EL (cell line): ENCODE measurements at regions not wholly inside any gene's neighbourhood (a gene's known extent, or its start where the extent isn't known, plus 50 kb on each side); places are given as distances from the start of the nearest gene placed in this dataset.
"Not testable (repeated sequence)": the region's sequence is repeated elsewhere in the genome, so short reads cannot be mapped to it uniquely, and the experiment has no call there.

Source experiments
- DNase-seq: peaks from one replicate; pipeline ENCODE4 v3.0.0-alpha.2; 2016

DNA sequence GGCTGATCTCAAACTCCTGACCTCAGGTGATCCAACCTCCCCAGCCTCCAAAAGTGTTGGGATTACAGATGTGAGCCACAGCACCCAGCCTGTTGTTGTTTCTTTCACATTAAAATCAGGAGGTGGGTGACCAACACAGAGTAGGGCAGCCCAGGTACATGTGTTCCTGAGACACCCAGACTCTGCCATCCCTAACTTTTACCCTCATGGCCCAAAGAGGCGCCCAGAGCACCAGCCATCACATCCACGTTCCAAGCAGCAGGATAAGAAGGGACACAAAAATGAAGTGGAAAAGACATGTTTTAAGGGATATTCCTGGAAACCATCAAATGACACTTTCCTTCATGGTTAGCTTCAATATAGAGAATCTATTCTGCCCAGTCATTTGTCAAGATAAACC lies 159.6 kb upstream of the KLF6 start:
- no peak for DNase-seq

DNA sequence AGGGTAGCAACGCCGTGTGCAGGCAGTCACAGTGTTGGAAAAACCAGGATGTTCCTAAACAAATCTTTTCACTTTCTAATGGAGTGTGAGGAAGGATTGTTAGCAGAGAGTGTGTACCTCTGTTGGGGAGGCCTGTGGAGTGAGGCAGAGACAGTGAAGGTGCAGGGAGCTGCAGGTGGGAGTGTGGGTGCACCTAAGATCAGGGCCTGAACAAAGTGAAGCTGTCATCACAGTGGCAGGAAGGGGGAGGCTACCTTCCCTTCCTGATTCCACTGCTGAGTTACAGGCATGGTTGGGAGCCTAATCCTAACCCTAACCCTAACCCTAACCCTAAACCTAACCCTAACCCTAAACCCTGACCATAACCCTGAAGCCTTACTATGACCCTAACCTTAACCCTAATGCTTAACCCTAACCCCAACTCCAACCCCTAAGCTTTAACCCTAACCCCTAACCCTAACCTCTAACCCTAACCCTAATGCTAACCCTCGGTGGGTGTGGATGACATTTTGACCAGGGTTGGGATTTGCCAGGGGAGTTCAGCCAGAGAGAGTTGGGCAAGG lies 158.8 kb upstream of the KLF6 start:
- DNase-seq = no peak

DNA sequence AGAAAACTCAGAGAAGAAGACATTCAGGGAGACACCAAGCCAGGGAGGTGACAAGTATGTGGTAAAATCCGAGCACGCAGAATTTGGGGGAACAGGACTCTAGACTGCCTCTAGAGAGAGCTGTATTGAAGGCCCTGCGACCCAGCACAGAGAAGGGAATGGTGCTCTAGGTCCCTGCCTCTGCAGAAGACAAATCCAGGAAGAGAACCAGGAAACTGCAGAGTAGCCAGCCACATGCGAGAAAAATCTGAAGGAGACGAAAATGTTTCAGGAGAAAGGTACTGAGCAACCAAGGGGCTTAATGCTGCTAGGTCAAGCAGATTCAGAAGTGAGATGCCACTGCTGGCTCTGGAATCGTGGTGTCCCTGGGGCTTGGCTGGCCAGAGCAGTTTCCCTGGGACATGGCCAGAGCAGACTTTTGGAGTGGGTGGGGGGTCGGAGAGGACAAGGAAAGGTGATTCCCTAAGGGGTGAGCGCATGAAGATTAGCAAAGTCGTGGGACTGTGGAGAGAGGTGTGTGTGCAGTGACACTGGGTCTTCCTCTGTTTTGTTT lies 158.0 kb upstream of the KLF6 start:
- no peak for DNase-seq

GRCh38 chr10:3941676-3942075 lies 156.7 kb upstream of the KLF6 start:
- no peak for DNase-seq

- no peak for DNase-seq
Observed at GRCh38 chr10:3936422-3937040, 151.5 kb upstream of the KLF6 start.

GRCh38 chr10:3935933-3936359 lies 150.9 kb upstream of the KLF6 start:
- DNase-seq = no peak

DNA sequence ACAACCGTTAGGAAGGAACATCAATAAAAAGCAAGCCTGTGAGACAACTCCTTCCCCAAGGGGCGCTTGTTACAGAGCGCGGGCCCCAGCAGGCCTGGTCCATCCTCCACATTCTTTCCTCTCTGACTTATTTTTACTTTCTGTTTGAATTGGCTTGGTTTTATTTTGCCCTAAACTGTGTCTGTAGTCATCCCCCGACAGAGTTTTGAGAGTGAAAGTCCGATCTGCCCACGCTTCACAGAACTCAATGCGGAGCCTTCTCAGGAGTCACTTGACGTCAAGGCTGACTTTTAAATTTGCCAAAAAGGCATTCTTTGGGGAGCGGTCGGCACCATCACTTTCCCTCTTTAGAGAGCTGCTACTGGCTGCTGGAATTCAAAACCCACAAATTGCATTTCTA lies 150.1 kb upstream of the KLF6 start:
- peak; percentile 77 for DNase-seq

- no peak for DNase-seq
Observed at GRCh38 chr10:3933733-3934132, 148.7 kb upstream of the KLF6 start.

GRCh38 chr10:3932597-3933375 lies 147.8 kb upstream of the KLF6 start:
- DNase-seq = no peak

GRCh38 chr10:3931901-3932300 lies 146.9 kb upstream of the KLF6 start:
- no peak for DNase-seq

GRCh38 chr10:3931224-3931623 lies 146.2 kb upstream of the KLF6 start:
- DNase-seq = no peak

GRCh38 chr10:3928569-3928968 lies 143.6 kb upstream of the KLF6 start:
- no peak for DNase-seq

- DNase-seq = no peak
Observed at GRCh38 chr10:3928078-3928477, 143.1 kb upstream of the KLF6 start.

- DNase-seq = no peak
Observed at GRCh38 chr10:3926675-3927525, 141.9 kb upstream of the KLF6 start.

DNA sequence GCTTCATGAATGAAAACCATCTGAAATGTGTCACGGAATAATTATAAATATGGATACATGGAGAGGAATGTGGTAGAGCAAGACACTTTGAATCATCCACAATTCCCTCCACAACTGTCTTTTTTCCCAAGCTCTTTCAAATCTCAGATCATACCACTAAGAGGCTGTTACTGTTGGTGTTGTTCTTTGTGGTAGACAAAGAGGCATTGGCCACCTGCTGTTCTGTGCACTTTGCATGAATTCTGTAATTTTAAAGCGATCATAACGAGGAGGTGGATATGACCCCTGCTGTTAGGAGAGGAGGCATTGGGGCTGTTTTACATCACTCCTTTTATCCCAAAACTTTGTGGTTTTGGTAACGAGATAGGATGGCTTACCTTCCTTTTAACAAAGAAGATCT lies 141.2 kb upstream of the KLF6 start:
- DNase-seq = no peak

DNA sequence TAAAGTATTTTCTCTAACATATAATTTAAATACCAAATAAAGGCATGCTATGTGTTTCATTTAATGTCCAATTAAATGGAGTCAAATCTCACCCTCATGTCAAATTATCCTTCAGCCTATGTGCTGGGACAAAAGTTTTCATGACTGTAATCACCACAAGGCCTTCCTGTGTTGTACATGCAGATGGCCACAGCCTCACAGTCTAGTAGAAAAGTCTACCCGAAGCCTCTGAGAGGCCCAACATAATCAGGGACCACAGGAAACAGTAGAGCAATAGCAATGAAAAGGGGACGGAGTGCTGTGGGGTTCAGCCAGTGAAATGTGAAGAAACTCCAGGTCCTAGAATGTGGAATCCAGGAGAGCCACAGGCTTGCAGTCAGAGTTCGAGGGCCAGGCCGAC lies 140.2 kb upstream of the KLF6 start:
- DNase-seq = no peak

DNA sequence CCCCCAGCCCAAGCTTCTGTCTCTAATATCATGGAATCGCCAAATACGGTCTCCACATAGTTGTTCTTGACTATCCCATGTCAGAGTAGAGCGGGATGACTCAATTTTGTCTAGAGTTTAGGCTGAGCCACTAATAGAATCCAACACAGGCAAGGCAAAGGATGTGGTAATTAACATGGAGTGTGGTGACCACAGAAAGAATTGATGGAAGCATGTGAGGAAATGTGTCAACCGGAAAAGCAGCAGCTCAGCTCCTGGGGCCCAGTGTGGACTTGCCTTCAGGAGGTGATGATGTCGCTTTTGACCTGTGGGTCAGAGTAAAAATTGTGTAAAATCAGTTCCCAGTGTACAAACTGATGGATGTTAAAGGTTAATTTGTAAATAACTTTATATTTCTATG lies 139.3 kb upstream of the KLF6 start:
- peak; percentile 94 for DNase-seq

GRCh38 chr10:3923033-3923432 lies 138.0 kb upstream of the KLF6 start:
- no peak for DNase-seq

DNA sequence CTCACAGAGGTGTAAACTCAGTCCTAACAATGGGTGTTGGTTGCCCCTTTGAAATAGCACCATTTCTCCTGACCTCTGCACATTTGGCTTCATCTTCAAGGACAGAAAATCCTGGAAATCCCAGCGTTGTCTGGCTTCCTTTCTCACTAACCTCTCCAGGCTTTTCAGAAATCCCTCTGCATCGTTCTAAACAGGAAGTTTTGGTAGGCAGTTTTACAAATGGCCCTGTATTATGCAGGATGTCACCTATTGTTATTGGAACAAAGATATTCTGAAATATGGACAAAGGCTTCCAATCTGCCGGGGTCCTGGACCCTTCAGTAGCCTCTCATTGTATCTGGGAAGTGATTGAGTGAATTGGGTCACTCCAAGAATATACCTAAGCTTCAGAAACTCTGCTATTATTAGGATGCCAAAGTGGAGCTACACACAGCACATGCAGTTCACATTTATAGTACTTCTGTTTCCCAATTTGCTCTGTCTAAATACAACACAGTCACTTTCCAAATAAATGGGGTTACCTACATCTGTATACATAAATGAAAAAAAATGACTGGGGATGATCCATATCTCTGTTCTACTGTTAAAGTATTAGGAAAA lies 134.8 kb upstream of the KLF6 start:
- DNase-seq = no peak

- DNase-seq = not testable (repeated sequence)
Observed at GRCh38 chr10:3917392-3917791, 132.4 kb upstream of the KLF6 start.

DNA sequence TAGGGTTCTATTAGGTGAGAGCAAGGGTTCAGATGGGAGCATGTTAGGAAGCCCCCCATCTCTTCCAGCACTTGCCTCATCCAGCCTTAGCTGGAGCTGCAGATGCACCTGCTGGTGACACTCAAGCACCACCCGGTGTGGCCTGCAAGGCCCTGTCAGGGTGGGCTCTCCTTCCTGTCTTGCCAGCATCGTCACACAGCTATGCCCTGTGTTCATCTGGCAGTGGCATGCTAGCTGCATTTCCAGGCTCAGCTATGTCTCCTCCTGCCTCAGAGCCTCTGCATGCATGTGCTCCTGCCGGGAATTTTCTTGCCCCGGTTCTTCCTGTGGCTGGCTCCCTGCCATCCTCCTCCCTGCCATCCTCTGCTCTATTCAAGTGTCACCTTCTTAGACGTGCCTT lies 129.7 kb upstream of the KLF6 start:
- no peak for DNase-seq

DNA sequence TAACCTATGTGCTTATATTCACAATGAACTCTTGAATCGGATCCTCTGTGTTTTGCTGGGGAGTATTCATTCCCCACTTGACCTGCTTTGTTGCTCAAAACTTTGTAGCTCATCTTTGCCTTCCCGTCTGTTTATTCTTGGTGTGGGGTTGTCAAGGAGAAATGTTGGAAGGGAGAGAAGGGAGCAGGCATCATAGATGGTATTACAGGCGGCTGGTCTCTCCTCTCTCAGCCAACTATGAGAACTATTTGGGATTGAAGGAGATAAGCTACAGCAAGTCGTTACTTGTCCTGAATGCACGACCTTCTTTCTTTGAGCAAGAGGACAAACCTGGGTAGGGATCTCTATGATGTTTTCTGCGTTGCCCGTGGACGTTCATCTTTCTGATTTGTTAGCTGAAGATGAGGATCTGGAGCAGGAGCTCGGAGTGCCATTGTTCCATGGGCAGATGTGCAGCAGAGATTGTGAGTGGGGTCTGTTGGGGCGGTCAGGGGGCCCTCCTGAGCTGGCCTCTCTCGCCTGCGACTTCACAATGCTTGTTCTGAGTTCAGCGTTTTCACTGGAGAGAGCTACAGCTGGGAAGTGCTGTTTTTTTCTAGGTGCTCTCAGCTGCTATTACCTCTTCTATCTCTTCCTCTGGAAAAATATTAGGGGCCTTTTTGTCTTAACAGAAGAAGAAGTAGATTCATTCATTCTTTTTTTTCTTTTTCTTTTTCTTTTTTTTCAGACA lies 126.9 kb upstream of the KLF6 start:
- no peak for DNase-seq
